ENCODE measurements at regions not wholly inside any gene's neighbourhood (a gene's known extent, or its start where the extent isn't known, plus 50 kb on each side); places are given as distances from the start of the nearest gene placed in this dataset.

GRCh38 chr1:56334047-56334446, 245.3 kb downstream of the PLPP3 start:
- TF ChIP-seq POLR2A (IDR thresholded peaks at IDR 0.05; ENCODE audit: low read depth, low read length), result no peak
- TF ChIP-seq TAF1 (IDR thresholded peaks at IDR 0.05; ENCODE audit: borderline replicate concordance, low read depth, low read length), result no peak
- TF ChIP-seq POLR2AphosphoS5 (IDR thresholded peaks at IDR 0.05; ENCODE audit: low read depth, low read length), result no peak
